Hepatocyte (in vitro differentiated cells): ENCODE measurements at regions not wholly inside any gene's neighbourhood (a gene's known extent, or its start where the extent isn't known, plus 50 kb on each side); places are given as distances from the start of the nearest gene placed in this dataset.

Source experiments
- CTCF ChIP-seq: fragments of 200-600 bp; sonication (generic); IDR thresholded peaks from 2 replicates; pipeline ENCODE4 v1.5.1; 2016; ENCODE audit warnings: antibody characterized with exemption, mild to moderate bottlenecking; ENCODE audit not compliant: poor library complexity
- EZH2 ChIP-seq: fragments of 200-600 bp; sonication (generic); IDR thresholded peaks from 2 replicates; pipeline ENCODE4 v1.6.1; 2016; ENCODE audit warnings: antibody characterized with exemption, mild to moderate bottlenecking, borderline replicate concordance
- EZH2phosphoT487 ChIP-seq: fragments of 200-600 bp; sonication (generic); IDR thresholded peaks from one replicate; pipeline ENCODE4 v1.6.1; 2018; ENCODE audit warnings: antibody characterized with exemption, mild to moderate bottlenecking, low read depth, moderate library complexity; ENCODE audit not compliant: unreplicated experiment, severe bottlenecking

GRCh38 chr22:48937032-48937639 is 890.5 kb downstream of the BRD1 start:
- TF ChIP-seq EZH2, result no peak
- TF ChIP-seq CTCF, result no peak
- TF ChIP-seq EZH2phosphoT487, result no peak
